K562 (cell line): ENCODE measurements at regions not wholly inside any gene's neighbourhood (a gene's known extent, or its start where the extent isn't known, plus 50 kb on each side); places are given as distances from the start of the nearest gene placed in this dataset.

Experiments used
- BHLHE40 ChIP-seq: IDR thresholded peaks from 2 replicates; pipeline ENCODE4 v1.6.1; 2011; ENCODE audit warnings: low read length, improper control_type of control experiment
- CAMTA2 ChIP-seq: fragments of 250-450 bp; sonication (Bioruptor Pico); conservative IDR thresholded peaks from 2 replicates; pipeline ENCODE4 v1.5.1; 2022
- KAT7 ChIP-seq: sonication (generic); formaldehyde crosslinking; IDR thresholded peaks from 2 replicates; pipeline ENCODE4 v1.8.0; 2022; ENCODE audit warnings: missing genetic modification reagents, mild to moderate bottlenecking, borderline replicate concordance
- KHSRP ChIP-seq: fragments of 450-650 bp; IDR thresholded peaks from 2 replicates; pipeline ENCODE4 v1.6.1; 2017
- MYNN ChIP-seq, 2 experiments: sonication (generic); formaldehyde crosslinking in 1 of 2; IDR thresholded peaks; 2 replicates each; pipeline versions ENCODE4 v1.5.0 to v1.6.1; 2016 to 2020; ENCODE audit warnings: antibody characterized with exemption in 1 of 2, missing genetic modification reagents in 1 of 2
- NFIC ChIP-seq: fragments of 450-650 bp; IDR thresholded peaks from 2 replicates; pipeline ENCODE4 v1.6.1; 2017; ENCODE audit warnings: mild to moderate bottlenecking, inconsistent platforms
- POLR2A ChIP-seq: fragments of 450-650 bp; conservative IDR thresholded peaks from 2 replicates; pipeline ENCODE4 v1.6.1; 2016
- TGIF2 ChIP-seq: sonication (generic); formaldehyde crosslinking; IDR thresholded peaks from 2 replicates; pipeline ENCODE4 v1.8.1; 2022; ENCODE audit warnings: mild to moderate bottlenecking, missing genetic modification reagents, moderate library complexity
- U2AF1 ChIP-seq: fragments of 200-400 bp; formaldehyde crosslinking; optimal IDR thresholded peaks from 2 replicates; pipeline ENCODE3; 2017; ENCODE audit warnings: mild to moderate bottlenecking, low read depth, low read length, moderate library complexity
- ZNF253 ChIP-seq: fragments of 250-450 bp; sonication (Bioruptor Pico); conservative IDR thresholded peaks from 2 replicates; pipeline ENCODE4 v1.6.1; 2021; ENCODE audit warnings: mild to moderate bottlenecking
- ZNF444 ChIP-seq: fragments of 250-450 bp; sonication (Bioruptor Pico); IDR thresholded peaks from 2 replicates; pipeline ENCODE4 v1.4.0; 2020; ENCODE audit warnings: mild to moderate bottlenecking, moderate library complexity
- TF ChIP-seq, protein P1 (sequence below): fragments of 250-450 bp; sonication (Bioruptor Pico); IDR thresholded peaks from 2 replicates; pipeline ENCODE4 v1.5.0; 2022; ENCODE audit warnings: mild to moderate bottlenecking
- TF ChIP-seq, protein P2 (sequence below): IDR thresholded peaks from 2 replicates; pipeline ENCODE4 v1.6.1; 2012; ENCODE audit warnings: low read depth, low read length, improper control_type of control experiment, borderline replicate concordance

DNA sequence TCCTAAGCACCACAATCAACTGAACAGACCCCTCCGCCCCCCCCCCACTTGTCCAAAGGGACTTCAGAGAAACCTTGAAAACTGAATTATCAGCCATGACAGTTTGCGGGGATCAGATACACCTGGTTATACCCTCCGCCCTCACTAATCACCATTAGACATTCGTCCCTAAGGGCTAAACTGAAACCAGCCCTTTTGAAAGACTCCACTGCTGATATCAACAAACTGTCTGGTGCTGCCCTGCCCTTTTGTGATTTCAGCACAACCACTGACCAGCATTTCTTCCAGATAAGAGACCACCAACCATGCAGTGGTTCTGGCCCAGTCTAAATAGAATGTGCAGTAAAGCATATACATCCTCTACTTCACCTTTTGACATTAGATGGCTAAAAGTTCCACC, 1422.9 kb downstream of the EFNB2 start (continued):
- TF ChIP-seq, protein P1, sequence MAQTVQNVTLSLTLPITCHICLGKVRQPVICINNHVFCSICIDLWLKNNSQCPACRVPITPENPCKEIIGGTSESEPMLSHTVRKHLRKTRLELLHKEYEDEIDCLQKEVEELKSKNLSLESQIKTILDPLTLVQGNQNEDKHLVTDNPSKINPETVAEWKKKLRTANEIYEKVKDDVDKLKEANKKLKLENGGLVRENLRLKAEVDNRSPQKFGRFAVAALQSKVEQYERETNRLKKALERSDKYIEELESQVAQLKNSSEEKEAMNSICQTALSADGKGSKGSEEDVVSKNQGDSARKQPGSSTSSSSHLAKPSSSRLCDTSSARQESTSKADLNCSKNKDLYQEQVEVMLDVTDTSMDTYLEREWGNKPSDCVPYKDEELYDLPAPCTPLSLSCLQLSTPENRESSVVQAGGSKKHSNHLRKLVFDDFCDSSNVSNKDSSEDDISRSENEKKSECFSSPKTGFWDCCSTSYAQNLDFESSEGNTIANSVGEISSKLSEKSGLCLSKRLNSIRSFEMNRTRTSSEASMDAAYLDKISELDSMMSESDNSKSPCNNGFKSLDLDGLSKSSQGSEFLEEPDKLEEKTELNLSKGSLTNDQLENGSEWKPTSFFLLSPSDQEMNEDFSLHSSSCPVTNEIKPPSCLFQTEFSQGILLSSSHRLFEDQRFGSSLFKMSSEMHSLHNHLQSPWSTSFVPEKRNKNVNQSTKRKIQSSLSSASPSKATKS: no peak
- TF ChIP-seq ZNF253 (CRISPR knock-in tag) (no peak), TGIF2 (CRISPR knock-in tag) (no peak), MYNN (IDR thresholded peaks at IDR 0.05) (no peak), MYNN (CRISPR knock-in tag; IDR thresholded peaks at IDR 0.05) (no peak), CAMTA2 (no peak), KAT7 (CRISPR knock-in tag) (no peak), BHLHE40 (no peak), NFIC (no peak), ZNF444 (CRISPR knock-in tag) (no peak), KHSRP (no peak), U2AF1 (no peak), POLR2A (no peak)
- TF ChIP-seq, protein P2, sequence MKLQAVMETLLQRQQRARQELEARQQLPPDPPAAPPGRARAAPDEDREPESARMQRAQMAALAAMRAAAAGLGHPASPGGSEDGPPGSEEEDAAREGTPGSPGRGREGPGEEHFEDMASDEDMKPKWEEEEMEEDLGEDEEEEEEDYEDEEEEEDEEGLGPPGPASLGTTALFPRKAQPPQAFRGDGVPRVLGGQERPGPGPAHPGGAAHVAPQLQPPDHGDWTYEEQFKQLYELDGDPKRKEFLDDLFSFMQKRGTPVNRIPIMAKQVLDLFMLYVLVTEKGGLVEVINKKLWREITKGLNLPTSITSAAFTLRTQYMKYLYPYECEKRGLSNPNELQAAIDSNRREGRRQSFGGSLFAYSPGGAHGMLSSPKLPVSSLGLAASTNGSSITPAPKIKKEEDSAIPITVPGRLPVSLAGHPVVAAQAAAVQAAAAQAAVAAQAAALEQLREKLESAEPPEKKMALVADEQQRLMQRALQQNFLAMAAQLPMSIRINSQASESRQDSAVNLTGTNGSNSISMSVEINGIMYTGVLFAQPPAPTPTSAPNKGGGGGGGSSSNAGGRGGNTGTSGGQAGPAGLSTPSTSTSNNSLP: no peak
- TF ChIP-seq, all 486 proteins: peak for 0
